HG02981 (cell line): ENCODE measurements at regions not wholly inside any gene's neighbourhood (a gene's known extent, or its start where the extent isn't known, plus 50 kb on each side); places are given as distances from the start of the nearest gene placed in this dataset.
"Not testable (repeated sequence)": the region's sequence is repeated elsewhere in the genome, so short reads cannot be mapped to it uniquely, and the experiment has no call there.

Experiments used
- ATAC-seq: cut with Tn5 transposase; IDR thresholded peaks from one replicate; pipeline ENCODE4 v1.9.1; 2021; ENCODE audit warnings: mild to moderate bottlenecking, moderate library complexity; ENCODE audit not compliant: unreplicated experiment

GRCh38 chr11:116324077-116324476, 448.7 kb downstream of the BUD13 start:
- ATAC-seq, result not testable (repeated sequence)

- ATAC-seq, result no peak
These were observed 455.6 kb downstream of the BUD13 start for GRCh38 chr11:116317212-116317611.

GRCh38 chr11:116314006-116314405, 458.8 kb downstream of the BUD13 start:
- ATAC-seq, result no peak

GRCh38 chr11:116312570-116313391, 460.0 kb downstream of the BUD13 start:
- no peak for ATAC-seq

GRCh38 chr11:116311206-116311605, 461.6 kb downstream of the BUD13 start:
- ATAC-seq, result no peak

- no peak for ATAC-seq
These were observed 462.1 kb downstream of the BUD13 start for GRCh38 chr11:116310698-116311097.

- no peak for ATAC-seq
These were observed 462.6 kb downstream of the BUD13 start for GRCh38 chr11:116310226-116310625.

GRCh38 chr11:116309446-116309845, 463.3 kb downstream of the BUD13 start:
- ATAC-seq, result no peak

GRCh38 chr11:116302756-116303155, 470.0 kb downstream of the BUD13 start:
- ATAC-seq, result no peak

GRCh38 chr11:116301141-116301540, 471.6 kb downstream of the BUD13 start:
- ATAC-seq, result no peak

- no peak for ATAC-seq
These were observed 472.6 kb downstream of the BUD13 start for GRCh38 chr11:116300232-116300631.

GRCh38 chr11:116294630-116295029, 478.2 kb downstream of the BUD13 start:
- no peak for ATAC-seq

- ATAC-seq, result no peak
These were observed 484.9 kb downstream of the BUD13 start for GRCh38 chr11:116287866-116288265.

- no peak for ATAC-seq
These were observed 487.8 kb downstream of the BUD13 start for GRCh38 chr11:116285026-116285425.

- no peak for ATAC-seq
These were observed 489.5 kb downstream of the BUD13 start for GRCh38 chr11:116283300-116283699.

GRCh38 chr11:116282481-116282880, 490.3 kb downstream of the BUD13 start:
- ATAC-seq, result no peak

- ATAC-seq, result no peak
These were observed 491.3 kb downstream of the BUD13 start for GRCh38 chr11:116281173-116282160.

- ATAC-seq, result no peak
These were observed 493.3 kb downstream of the BUD13 start for GRCh38 chr11:116279511-116279910.

- ATAC-seq, result no peak
These were observed 494.7 kb downstream of the BUD13 start for GRCh38 chr11:116278076-116278475.

- ATAC-seq, result peak; percentile 90
These were observed 496.4 kb downstream of the BUD13 start for GRCh38 chr11:116276051-116277044.
